DMS153 treated with DMSO at 0.1 percent for 48 hours (cell line): ENCODE measurements at regions not wholly inside any gene's neighbourhood (a gene's known extent, or its start where the extent isn't known, plus 50 kb on each side); places are given as distances from the start of the nearest gene placed in this dataset.
A peak's percentile ranks its signal among the peaks of the same experiment; 100 is the strongest.
"Not testable (repeated sequence)": the region's sequence is repeated elsewhere in the genome, so short reads cannot be mapped to it uniquely, and the experiment has no call there.

ENCODE experiments used
- DNase-seq: peaks from one replicate; lab custom pipeline; 2025; ENCODE audit not compliant: unreplicated experiment; lab: John Stamatoyannopoulos, UW

DNA sequence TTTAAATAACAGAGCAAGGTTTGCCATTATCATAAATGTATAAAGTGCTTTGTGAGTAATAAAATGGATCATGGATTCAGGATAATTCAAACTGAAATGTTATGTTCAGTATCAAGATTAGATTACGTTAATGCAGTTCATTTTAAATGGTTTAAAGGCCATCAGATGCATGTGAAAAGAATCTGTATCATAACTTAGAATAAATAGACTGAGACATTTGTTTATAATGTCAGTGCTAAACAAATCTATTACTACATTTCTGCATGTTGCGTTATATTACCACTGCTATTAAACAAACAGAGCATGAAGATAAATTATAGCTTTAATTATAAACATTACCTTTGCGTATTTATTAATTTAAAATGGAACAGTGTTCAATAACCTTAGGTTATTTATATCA, 160.2 kb downstream of the TOX3 start:
- no peak for DNase-seq

DNA sequence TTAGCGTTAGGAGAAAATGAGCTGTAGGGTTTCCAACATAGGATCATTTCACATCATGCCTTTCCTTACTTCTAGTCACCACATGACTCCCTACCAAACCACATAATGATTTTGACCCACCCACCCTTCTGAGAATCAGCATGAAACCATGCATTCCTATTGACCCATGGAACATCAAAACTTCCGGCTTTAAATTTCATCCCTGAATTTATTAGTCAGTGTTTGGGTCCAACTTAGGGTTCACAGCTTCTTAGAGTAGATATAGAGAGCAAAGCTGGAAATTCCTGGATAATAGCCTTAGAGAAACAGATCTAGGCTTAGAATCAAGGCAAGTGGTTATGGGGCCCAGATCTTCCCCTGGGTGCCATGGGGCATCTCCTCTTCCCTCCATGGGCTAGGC, 162.6 kb downstream of the TOX3 start:
- DNase-seq: no peak

DNA sequence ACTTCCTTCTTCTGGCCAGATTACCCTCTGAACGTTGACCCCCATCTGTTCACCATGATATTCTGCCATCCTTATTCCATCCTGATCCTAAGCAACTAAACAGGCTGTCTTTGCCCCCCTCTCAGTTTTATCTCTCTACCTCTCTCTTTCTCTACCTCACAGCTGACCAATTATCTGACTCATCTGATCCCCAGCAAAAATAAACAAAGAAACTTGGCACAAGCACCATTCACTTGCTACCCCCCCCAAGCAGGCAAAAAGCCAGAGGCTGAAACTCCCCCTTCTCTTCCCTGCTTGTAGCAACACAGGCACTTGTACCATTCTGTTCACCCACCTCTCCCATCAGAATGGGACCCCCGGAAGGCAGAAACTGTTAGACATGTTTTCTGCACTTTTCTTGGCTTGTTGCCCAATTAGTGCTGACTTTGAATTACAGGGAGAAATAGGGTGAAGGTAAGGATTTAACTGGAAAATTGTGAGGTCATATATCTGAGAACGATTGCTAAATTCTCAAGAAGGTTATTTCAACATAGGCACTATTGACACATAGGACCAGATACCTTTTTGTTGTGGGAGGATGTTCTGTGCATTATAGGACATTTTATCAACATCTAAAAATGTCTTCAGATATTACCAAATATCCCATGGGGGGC, 163.2 kb downstream of the TOX3 start:
- DNase-seq: peak; percentile 3

DNA sequence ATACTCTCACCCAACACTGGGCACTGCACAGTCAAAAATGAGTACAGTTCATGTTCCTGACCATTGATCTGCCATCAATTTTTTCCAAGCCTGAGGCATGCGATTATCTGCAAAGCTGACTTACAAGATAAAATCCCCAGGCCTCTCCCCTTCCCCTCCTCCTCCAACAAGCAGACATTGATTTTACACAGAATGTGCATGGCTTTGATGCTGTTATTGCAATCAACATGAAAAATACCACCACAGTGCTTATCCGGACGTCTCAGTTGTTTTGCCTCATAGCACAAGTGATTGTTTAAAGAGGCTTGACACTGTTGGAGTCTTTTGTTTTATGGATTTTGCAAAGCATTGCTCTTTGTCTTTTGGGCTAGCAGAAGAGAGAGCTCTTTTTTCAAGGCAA, 163.8 kb downstream of the TOX3 start:
- no peak for DNase-seq

DNA sequence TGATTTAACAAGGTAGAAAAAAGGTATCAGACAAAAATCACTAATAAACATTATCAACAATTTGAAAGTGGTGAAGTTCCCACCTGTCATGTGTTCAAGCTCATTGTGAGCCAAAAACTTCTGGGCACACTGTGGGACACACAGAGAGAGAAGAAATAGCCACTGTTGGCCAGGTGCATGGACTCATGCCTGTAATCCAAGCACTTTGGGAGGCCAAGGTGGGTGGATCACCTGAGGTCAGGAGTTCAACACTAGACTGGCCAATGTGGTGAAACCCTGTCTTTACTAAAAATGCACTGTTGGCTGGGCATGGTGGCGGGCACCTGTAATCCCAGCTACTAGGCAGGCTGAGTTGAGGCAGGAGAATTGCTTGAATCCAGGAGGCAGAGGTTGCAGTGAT, 167.4 kb downstream of the TOX3 start:
- no peak for DNase-seq

DNA sequence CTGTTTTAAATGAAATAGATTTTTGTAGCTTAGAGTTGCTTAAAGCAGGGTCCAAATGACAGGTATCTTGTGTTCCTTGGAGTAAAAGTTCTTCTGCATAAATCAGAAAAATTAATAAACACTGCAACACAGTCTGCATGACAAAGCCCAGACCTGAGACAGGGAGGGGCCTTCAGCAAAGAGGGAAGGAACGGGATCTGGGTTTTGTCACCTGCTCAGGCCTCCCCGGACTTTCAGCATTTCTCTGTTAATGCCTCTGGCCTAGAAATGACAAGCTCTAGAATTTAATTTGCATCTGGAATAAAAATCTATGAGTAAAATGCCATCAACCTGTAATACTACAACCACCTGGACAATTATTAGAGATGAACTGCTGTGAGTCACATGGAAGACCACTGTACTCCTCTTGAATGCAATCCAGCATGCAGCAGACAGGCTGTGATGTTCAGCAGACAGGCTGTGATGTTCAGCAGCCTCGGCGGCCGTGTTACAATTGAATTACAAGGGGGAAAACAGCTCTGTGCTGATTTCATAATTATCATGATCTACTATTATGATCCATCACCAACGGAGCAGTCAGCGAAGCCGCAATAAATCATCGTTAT, 170.2 kb downstream of the TOX3 start:
- no peak for DNase-seq

DNA sequence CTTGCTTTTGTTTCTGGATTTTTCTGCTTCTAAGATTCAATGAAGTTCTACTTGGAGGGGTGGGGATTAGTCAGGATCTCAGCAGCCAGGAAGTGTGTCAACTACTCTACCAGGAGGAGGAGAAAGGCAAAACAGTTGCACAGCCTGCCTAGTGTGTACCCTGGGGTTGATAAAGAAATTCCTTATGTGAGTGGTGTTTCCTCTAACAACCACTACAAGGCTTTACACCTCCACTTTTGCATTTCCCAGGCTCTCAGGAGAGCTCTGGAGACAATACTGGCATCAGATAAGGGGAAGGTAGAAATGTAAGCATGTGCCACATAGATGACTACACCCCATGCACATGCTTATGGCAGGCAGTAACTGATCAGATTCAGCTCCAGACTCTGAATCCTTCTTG, 174.6 kb downstream of the TOX3 start:
- DNase-seq: no peak

DNA sequence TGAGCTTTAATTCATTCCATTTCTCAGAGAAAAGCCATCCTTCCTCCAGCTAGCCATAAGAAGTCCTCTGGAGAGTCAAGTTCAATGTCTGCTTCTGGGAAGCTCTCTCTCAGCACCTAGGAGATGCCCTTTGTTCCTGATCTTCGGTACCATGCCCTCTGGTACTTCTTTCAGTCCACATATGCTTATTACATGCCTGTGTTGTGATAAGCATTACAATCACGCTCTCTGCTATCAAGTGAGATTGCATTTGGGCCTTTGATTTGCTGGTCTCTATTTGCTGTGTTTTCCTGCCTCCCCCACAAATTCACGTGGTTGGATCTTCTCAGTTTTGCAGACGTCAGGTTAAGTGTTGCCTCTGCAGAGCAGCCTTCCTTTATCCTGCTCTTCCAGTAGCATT, 178.1 kb downstream of the TOX3 start:
- no peak for DNase-seq

DNA sequence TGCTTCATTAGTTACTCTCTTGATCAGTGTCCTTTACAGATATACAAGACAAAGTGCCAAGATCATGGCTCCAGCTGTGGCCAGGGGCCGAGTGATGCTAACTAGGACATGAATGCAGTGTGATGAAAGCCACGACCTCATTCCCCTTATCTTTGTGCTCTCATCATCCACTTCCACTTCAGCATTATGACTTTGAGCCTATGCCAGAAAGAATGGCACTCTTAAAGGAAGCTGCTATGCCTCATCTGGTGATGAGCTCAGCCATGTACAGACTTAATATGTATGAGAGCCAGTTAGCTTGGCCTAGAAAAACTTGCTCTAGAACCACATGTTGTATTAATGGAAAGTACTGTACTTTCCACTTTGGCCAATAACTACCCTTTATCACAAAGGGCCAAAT, 179.1 kb downstream of the TOX3 start:
- DNase-seq: no peak

DNA sequence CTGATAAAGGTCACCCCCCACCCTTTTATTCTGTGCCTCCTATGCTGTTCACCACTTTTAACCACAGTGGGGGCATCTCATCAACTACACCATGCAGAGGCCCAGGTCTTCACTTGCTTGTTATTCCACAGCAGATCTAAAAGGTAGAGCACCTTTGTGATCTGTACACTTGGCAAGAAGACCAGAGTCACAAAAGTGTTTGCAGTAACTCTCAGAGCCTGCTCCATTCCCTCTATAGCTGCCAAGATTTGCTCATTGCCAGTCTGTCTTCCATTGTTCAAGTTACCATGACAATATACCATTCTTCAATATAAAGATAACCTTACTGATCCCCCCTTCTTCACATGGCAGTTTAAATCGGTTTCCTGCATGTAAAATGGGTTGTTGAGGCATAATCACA, 180.0 kb downstream of the TOX3 start:
- no peak for DNase-seq

DNA sequence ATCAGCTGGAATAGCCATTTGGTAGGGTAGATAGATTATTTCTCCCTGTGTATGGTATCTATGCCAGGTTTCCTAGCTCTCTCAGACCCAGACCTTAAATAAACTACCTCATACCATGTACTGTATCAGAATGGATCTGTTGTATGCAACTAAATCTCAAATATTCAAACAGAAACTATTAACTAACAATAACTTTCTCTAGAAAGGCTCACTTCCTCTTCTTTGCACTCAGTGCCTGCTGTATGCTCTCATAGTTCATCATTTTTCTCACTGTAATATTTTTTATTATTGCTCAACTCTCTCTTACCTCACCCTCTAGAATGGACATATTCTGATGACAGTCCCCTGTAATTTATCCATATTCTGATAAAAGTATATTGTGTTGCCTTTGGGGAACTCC, 182.4 kb downstream of the TOX3 start:
- no peak for DNase-seq

DNA sequence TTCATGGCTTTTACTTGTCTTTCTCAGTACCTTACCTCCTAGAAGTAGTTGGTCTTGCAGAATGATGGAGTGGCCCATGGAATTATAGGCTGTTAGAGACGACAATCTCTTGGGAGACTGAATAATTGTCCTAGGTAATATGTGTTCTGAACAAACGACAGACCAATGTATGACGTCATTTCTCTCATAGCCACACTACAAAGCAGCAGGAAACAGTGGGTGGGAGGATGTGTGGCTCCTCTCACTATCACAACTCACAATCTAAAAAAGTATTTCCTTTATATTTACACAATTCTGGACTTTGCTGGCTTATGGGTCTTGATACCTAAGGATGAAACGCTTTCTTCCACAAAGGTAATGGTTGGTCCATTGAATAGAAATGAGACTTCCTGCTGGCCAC, 183.9 kb downstream of the TOX3 start:
- DNase-seq: no peak

DNA sequence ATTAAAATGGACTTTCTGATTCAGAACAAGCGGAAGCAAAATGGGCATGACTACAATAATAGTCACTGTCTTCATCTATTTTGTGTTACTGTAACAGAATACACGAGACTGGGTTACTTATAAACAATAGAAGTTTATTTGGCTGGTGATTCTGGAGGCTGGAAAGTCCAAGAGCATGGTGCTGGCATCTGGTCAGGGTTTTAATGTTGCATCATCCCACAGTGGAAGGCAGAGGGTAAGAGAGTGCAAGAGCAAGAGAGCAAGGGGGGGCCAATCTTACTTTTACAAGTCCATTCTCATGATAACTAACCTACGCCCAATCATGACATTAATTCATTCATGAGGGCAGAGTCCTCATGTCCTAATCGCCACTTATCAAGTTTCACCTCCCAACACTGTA, 189.2 kb downstream of the TOX3 start:
- no peak for DNase-seq

DNA sequence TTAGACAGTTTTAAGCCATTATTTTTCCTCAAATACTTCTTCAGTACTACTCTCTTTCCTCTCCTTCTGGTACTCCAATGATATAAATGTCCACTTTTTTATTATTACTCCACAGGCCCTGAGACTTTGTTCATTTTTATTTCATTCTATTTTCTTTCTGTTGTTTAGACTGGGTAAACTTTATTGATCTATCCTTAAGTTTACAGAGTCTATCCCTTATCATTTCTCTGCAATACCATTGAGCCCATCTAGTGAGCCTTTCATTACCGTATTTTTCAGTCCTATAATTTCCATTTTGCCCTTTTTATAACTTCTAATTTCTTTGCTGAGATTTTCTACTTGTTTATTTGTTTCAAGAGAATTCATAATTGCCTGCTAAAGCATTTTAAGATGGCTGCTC, 193.7 kb downstream of the TOX3 start:
- DNase-seq: no peak

DNA sequence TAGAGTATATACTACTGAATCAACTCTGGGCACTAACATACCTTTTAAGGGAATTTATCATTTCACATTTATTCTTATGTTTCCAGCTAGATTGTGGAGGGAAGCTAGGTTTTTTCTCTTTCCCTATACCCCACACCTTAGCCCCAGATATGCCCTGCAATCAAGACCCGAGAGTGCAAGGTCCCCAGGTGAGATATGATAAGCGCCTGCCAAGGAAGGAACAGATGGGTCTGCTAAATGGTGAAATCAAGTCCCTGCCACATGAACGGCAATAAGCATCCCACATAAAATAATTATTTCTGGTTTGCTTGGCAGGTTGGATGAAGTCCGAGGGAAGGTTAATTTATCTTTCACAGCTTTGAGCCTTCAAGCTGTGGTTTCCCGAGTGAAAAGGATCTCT, 195.5 kb downstream of the TOX3 start:
- no peak for DNase-seq

DNA sequence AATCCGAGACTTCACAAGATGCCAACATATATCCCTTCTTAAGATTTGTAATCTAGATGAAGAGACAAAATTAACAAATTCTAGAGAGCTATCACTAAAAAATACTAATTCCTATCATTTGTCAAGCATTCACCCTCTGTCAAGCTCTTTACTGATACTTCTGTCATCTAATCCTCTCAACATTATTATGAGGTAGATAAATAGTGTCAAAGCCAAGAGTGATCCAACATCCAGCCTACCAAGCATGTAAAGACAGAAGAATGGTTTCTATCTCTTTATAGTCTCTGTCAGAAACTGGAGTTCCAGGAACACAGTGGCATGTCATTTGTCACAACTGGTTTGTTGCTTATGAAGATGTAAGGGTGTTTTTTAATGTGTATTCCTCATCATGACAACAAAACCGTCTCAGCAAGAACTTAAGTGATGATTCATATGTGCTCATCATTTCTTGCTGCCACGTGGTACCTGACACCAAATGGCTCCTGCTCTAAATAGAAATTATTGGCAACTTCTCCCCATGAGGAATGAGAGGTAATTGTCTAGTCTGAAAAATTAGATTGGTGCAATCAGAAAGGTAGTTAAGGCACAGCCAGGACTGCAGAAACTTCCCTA, 196.8 kb downstream of the TOX3 start:
- no peak for DNase-seq

DNA sequence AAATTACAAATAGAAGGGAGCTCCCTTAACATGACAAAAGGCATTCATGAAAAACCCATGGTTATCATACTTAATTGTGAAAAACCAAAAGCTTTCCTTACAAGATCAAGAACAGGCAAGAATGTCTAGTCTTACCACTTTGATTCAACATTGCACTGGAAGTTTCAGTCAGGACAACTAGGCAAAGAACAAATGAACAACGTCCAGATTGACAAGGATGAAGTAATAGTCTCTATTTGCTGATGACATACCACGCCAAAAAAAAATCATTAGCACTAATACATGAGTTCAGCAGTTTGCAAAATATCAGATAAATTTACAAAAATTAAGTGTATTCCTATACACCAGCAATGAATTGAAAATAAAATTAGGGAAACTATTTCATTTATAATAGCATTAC, 200.2 kb downstream of the TOX3 start:
- DNase-seq: no peak

DNA sequence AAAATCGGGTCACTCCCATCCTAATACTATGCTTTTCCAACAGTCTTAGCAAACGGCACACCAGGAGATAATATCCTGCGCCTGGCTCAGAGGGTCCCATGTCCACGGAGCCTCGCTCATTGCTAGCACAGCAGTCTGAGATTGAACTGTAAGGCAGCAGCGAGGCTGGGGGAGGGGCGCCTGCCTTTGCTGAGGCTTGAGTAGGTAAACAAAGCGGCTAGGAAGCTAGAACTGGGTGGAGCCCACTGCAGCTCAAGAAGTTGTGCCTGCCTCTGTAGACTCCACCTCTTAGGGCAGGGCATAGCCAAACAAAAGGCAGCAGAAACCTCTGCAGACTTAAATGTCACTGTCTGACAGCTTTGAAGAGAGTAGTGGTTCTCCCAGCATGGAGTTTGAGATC, 213.3 kb downstream of the TOX3 start:
- DNase-seq: not testable (repeated sequence)

DNA sequence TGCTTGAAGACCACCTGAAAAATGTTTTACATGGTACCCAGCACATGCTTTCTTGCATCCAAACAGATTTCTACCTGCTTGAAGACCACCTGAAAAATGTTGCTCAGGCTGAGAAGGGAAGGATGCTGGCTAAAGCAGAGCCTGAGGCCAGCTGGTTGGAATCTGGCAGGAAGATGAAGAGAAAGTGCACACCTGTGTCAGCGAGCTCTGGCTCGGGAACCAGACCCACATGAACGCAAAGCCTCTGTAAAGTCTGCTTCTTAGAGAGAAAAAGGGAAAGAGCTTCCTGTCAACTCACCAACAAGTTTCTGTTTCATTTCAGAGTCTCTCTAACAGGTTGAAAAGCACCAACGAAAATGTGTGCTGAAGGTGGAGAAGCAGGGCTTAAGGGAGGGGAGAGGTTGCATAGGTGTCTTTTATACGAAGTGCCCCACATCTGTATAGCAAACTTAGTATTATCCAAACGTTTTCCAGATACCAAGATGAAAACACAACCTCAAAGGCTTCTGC, 226.0 kb downstream of the TOX3 start:
- no peak for DNase-seq

DNA sequence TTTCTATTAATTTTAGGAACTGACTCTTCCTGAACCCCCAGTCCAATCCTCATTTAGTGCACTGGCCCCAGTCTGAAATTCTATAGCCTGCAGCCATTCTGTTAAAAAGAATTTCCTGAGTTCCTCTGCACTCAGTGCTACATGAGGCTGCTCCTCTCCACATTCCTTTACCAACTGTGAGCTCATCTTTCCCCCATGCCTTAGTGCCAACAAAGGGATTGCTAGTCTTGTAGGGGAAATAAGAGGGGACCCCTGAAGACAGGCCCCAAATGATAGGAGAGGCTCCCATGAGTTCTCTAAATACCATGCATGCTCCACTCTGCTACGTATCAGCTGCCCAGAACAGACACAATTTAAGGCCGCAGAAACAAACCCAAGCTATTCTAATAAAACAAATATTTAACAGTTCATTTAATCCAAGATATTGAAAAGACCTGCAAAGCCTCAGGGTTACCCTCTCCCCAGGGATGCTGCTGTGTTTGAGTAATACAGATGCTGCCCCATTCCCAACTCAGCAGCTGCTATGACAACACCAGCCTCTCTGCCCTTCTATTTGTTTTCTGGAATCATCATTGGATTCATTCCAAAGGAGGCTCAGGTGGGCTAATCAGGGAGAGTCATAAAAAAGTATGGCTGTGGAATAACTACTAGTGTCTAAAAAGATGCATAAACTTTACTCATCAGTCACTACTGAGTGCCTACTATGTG, 228.5 kb downstream of the TOX3 start:
- peak; percentile 17 for DNase-seq

DNA sequence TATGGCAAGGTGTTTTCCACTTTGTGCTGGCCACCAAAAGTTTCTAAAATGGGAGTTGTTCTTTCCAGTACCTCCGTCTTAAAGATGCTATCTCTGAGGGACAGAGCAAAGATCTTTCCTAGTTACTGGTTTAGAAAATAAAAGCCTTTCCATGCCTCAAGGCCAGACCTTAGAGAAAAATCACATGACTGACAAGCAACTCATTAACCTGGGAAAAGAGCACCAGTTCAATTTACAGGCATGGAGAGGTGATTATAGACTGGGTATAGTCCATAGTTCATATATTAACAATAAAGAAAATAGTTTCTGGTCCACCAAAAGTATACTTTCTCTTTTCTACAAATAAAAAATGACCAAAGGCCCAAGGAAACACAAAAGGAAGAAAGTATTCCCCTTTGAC, 230.7 kb downstream of the TOX3 start:
- DNase-seq: no peak

DNA sequence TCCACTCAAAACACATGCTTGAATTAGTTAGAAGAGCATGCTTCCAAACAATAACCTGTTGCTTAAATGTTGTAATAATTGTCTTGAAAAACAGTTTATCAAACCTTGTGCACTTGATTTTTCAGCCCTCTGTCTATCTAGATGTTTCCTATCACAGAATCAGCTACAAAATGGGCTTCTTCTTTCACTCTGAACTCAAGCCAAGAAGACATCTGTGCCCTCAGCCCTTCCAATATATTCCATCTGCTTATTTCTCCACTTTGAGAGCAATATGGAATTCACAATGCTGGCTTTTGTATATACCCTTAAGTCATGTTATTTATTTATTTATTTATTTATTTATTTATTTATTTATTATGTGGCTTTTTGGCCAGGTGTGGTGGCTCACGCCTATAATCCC, 234.2 kb downstream of the TOX3 start:
- DNase-seq: no peak
